ENCODE measurements at regions not wholly inside any gene's neighbourhood (a gene's known extent, or its start where the extent isn't known, plus 50 kb on each side); places are given as distances from the start of the nearest gene placed in this dataset.

GRCh38 chr15:96977886-96978285, 647.4 kb downstream of the NR2F2 start:
- TF ChIP-seq POLR2A (IDR thresholded peaks at IDR 0.05; ENCODE audit: low read depth, low read length) (no peak), CTCF (IDR thresholded peaks at IDR 0.05; ENCODE audit: extremely low read depth in 1 of 2, insufficient read depth in 1 of 2, low read depth in 1 of 2, low read length in 2 of 2) (no peak), EZH2 (IDR thresholded peaks at IDR 0.05; ENCODE audit: borderline replicate concordance, low read depth, low read length, severe bottlenecking) (no peak), JUN (IDR thresholded peaks at IDR 0.05; ENCODE audit: borderline replicate concordance, insufficient read depth, insufficient read length, low read depth) (no peak), POLR2AphosphoS5 (IDR thresholded peaks at IDR 0.05; ENCODE audit: insufficient read depth, low read depth, low read length) (no peak), MAX (IDR thresholded peaks at IDR 0.05; ENCODE audit: insufficient read depth, insufficient read length) (no peak)

Measured in endothelial cell of umbilical vein (primary cell).